CD4-positive, alpha-beta T cell (primary cell): ENCODE measurements at regions not wholly inside any gene's neighbourhood (a gene's known extent, or its start where the extent isn't known, plus 50 kb on each side); places are given as distances from the start of the nearest gene placed in this dataset.

Experiments used
- ATAC-seq: fragments of 200-7000 bp; cut with Tn5 transposase; one replicate; pipeline ENCODE4 v1.10.0; 2022; ENCODE audit warnings: mild to moderate bottlenecking; ENCODE audit not compliant: poor library complexity
- CTCF ChIA-PET: fragments of 350-600 bp; sonication (Branson Sonifier 250); formaldehyde crosslinking; loops from one replicate; lab custom pipeline; 2021; ENCODE audit warnings: antibody characterized with exemption, inconsistent platforms; lab: Charles Lee
- POLR2A ChIA-PET: fragments of 350-600 bp; sonication (Branson Sonifier 250); formaldehyde crosslinking; loops from one replicate; lab custom pipeline; 2021; ENCODE audit warnings: antibody characterized with exemption, inconsistent platforms; lab: Charles Lee
- DNase-seq, 14 experiments: peaks; one replicate each; pipeline ENCODE4 v3.0.0-alpha.2; 2013 to 2020; ENCODE audit warnings: mixed read lengths in 2 of 14
- H3K27ac ChIP-seq, 2 donors: one replicate each; pipeline versions ENCODE4 v1.5.1 to v1.7.0; 2013; ENCODE audit warnings: low read length in 2 of 2, low read depth in 1 of 2, mild to moderate bottlenecking in 1 of 2
- H3K27me3 ChIP-seq, 2 experiments: 1 replicate in 1 of 2; 2 replicates in 1 of 2; pipeline versions ENCODE4 v1.6.1 to v1.7.0; 2013; ENCODE audit warnings: low read length in 2 of 2, control low read depth in 1 of 2, mild to moderate bottlenecking in 1 of 2, moderate library complexity in 1 of 2; ENCODE audit not compliant: insufficient read depth in 2 of 2, control insufficient read depth in 1 of 2
- H3K36me3 ChIP-seq: one replicate; pipeline ENCODE4 v1.6.1; 2013; ENCODE audit warnings: low read length, control low read depth; ENCODE audit not compliant: insufficient read depth
- H3K4me1 ChIP-seq: one replicate; pipeline ENCODE4 v1.6.1; 2013; ENCODE audit warnings: low read length, control low read depth; ENCODE audit not compliant: insufficient read depth
- H3K4me3 ChIP-seq: one replicate; pipeline ENCODE4 v1.5.1; 2013; ENCODE audit warnings: mild to moderate bottlenecking, low read length, moderate library complexity
- H3K9me3 ChIP-seq, 2 experiments: 1 replicate in 1 of 2; 2 replicates in 1 of 2; pipeline versions ENCODE4 v1.6.1 to v1.7.0; 2013; ENCODE audit warnings: low read length in 2 of 2, mild to moderate bottlenecking in 2 of 2, control low read depth in 1 of 2, moderate library complexity in 1 of 2; ENCODE audit not compliant: control insufficient read depth in 1 of 2, insufficient read depth in 1 of 2
- H3K27ac Mint-ChIP-seq: one replicate; pipeline ENCODE4 v1.8.0; 2020; ENCODE audit warnings: mixed read lengths
- H3K27me3 Mint-ChIP-seq: one replicate; pipeline ENCODE4 v1.8.0; 2021; ENCODE audit warnings: mixed read lengths
- H3K36me3 Mint-ChIP-seq: one replicate; pipeline ENCODE4 v1.8.0; 2021; ENCODE audit warnings: low read depth, mixed read lengths
- H3K4me1 Mint-ChIP-seq: one replicate; pipeline ENCODE4 v1.8.0; 2021; ENCODE audit warnings: low read depth, mixed read lengths
- H3K4me3 Mint-ChIP-seq: one replicate; pipeline ENCODE4 v1.8.0; 2020; ENCODE audit warnings: mild to moderate bottlenecking, mixed read lengths
- H3K9me3 Mint-ChIP-seq: one replicate; pipeline ENCODE4 v1.8.0; 2020; ENCODE audit warnings: mixed read lengths
- intact Hi-C, 2 experiments: fragments of 100-400 bp; cut with DNase I in 1 of 2; cut with micrococcal nuclease in 1 of 2; formaldehyde crosslinking; loops; one replicate each; pipeline versions ENCODE4 v1.15.1 to v1.9.0; 2023 to 2025; cut with DNase I, micrococcal nuclease
- TF ChIP-seq, protein P1 (sequence below): fragments of 200-600 bp; IDR thresholded peaks from one replicate; pipeline ENCODE4 v1.8.0; 2022; ENCODE audit warnings: antibody characterized with exemption, mild to moderate bottlenecking

DNA sequence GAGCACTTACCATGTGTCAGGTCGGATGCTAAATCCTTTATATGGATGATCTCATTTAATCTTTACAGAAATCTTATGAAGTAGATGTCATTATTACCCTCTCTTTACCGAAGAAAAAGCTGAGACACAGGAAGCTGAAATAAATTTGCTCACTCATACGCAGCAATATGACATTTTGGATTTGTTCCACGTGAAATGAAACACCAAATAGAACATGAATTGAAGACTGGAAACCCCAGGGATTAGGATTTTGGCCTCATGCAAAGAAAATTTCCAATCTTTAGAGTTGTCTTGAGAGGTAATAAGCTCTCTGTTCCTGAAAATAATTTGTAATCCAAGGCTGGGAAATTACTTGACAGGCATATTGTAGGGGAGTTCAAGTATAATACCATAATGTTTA lies 354.4 kb upstream of the CLNK start:
- no peaks in the 10 kb centered on the region for H3K4me1 ChIP-seq
- H3K36me3 Mint-ChIP-seq, result no peaks in the 10 kb centered on the region
- no peaks in the 10 kb centered on the region for H3K27me3 Mint-ChIP-seq
- no peak overlapping the region for H3K27ac ChIP-seq
- intact Hi-C loops, result no loop called here
- H3K4me1 Mint-ChIP-seq, result no peaks in the 10 kb centered on the region
- ATAC-seq (no peak), DNase-seq (no peak)
- no peak overlapping the region for H3K4me3 Mint-ChIP-seq
- no peaks in the 10 kb centered on the region for H3K9me3 Mint-ChIP-seq
- no peaks in the 10 kb centered on the region for H3K9me3 ChIP-seq
- CTCF ChIA-PET, result interaction anchor here (1.2 kb wide), 1 partner anchor 9 kb away, joined by 3 read pairs; no protein-coding TSS in a partner anchor
- TF ChIP-seq, protein P1, sequence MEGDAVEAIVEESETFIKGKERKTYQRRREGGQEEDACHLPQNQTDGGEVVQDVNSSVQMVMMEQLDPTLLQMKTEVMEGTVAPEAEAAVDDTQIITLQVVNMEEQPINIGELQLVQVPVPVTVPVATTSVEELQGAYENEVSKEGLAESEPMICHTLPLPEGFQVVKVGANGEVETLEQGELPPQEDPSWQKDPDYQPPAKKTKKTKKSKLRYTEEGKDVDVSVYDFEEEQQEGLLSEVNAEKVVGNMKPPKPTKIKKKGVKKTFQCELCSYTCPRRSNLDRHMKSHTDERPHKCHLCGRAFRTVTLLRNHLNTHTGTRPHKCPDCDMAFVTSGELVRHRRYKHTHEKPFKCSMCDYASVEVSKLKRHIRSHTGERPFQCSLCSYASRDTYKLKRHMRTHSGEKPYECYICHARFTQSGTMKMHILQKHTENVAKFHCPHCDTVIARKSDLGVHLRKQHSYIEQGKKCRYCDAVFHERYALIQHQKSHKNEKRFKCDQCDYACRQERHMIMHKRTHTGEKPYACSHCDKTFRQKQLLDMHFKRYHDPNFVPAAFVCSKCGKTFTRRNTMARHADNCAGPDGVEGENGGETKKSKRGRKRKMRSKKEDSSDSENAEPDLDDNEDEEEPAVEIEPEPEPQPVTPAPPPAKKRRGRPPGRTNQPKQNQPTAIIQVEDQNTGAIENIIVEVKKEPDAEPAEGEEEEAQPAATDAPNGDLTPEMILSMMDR, result no peak
- no peaks in the 10 kb centered on the region for H3K36me3 ChIP-seq
- no peak overlapping the region for H3K27ac Mint-ChIP-seq
- no peak overlapping the region for H3K4me3 ChIP-seq
- POLR2A ChIA-PET, result no interaction called here
- H3K27me3 ChIP-seq, result no peaks in the 10 kb centered on the region

DNA sequence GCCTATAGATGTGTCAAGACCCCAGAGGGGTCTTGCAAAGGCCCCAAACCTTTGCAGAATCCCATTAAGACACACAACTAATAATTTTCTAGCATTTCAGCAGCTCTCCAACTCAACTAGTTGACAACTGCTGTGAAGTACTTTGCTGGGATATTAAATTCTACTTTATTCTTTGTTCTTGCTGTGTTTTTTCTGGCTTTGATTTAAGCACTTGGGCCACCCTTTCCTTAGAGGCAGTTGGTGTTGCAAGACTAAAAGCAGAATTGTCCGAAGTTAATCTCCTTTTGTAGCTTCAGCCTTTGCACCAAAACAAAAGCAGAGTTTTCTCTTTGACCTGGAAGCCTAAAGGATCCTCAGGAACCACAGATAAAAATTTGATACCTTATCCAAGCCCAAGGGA lies 353.1 kb upstream of the CLNK start:
- H3K27ac Mint-ChIP-seq, result no peak overlapping the region
- H3K4me1 Mint-ChIP-seq, result no peaks in the 10 kb centered on the region
- ATAC-seq, result no peak
- Histone ChIP-seq H3K27me3 (no peaks in the 10 kb centered on the region), H3K36me3 (no peaks in the 10 kb centered on the region), H3K4me1 (no peaks in the 10 kb centered on the region), H3K4me3 (no peak overlapping the region), H3K27ac (no peak overlapping the region), H3K9me3 (no peaks in the 10 kb centered on the region)
- H3K27me3 Mint-ChIP-seq, result no peaks in the 10 kb centered on the region
- TF ChIP-seq, protein P1, result no peak
- POLR2A ChIA-PET, result no interaction called here
- no peaks in the 10 kb centered on the region for H3K9me3 Mint-ChIP-seq
- no peak overlapping the region for H3K4me3 Mint-ChIP-seq
- no peak for DNase-seq
- CTCF ChIA-PET, result no interaction called here
- H3K36me3 Mint-ChIP-seq, result no peaks in the 10 kb centered on the region
- intact Hi-C loops, result no loop called here

DNA sequence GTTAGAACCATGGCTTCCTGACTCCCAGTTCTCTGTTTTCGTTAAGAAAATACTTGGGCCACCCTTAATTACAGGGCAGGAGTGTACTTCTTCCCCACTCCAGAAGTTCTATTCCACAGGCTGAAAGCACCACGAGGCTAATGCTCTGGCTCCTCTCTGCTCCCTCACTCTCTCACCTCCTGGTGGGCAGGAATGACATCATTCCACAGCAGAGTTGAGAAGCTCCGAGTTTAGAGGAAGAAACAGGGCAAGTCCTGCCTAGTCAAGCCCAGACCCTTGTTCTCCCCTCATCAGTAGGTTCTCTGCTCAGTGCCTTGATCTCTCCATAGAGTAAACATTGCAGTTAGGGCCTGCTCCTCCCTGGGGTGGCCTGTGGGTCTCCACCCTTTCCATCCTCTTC lies 343.8 kb upstream of the CLNK start:
- intact Hi-C loops, result no loop called here

More for the DNA sequence above, 343.8 kb upstream of the CLNK start:
- DNase-seq (no peak), ATAC-seq (no peak)
- Mint-ChIP-seq H3K4me1 (no peaks in the 10 kb centered on the region), H3K9me3 (no peaks in the 10 kb centered on the region), H3K27me3 (no peaks in the 10 kb centered on the region), H3K36me3 (no peaks in the 10 kb centered on the region), H3K27ac (no peak overlapping the region), H3K4me3 (no peak overlapping the region)
- Histone ChIP-seq H3K9me3 (peaks cover 0 to 3% of the 10 kb centered on the region in 2 experiments), H3K4me1 (no peaks in the 10 kb centered on the region), H3K27ac (no peak overlapping the region), H3K27me3 (no peaks in the 10 kb centered on the region), H3K36me3 (no peaks in the 10 kb centered on the region), H3K4me3 (no peak overlapping the region)
- ChIA-PET POLR2A (no interaction called here), CTCF (no interaction called here)
- TF ChIP-seq, protein P1, result no peak
